ENCODE measurements at regions not wholly inside any gene's neighbourhood (a gene's known extent, or its start where the extent isn't known, plus 50 kb on each side); places are given as distances from the start of the nearest gene placed in this dataset.
"Not testable (repeated sequence)": the region's sequence is repeated elsewhere in the genome, so short reads cannot be mapped to it uniquely, and the experiment has no call there.

DNA sequence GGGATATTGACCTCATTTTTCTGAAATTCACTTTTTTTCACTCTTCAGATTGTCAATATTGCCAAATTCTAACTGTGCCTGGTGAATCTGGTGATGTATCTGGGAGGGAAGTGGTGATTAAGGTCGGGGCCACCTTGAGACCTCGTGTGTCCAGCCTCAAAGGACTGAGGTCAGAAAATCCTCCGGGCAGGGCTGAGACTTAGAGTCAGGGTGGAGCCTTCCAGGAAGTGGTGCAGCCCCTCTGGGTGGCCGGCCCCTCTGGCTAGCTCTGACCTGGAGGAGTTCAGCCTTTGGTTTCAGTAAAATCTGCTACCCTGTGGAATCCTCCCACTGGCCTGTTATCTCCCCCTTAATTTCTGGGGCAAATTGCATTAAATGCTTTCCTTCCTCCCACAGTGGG lies 175.7 kb downstream of the TRIM43 start:
- not testable (repeated sequence) for DNase-seq

- not testable (repeated sequence) for DNase-seq
Observed at GRCh38 chr2:95767950-95768349, 176.1 kb downstream of the TRIM43 start.

DNA sequence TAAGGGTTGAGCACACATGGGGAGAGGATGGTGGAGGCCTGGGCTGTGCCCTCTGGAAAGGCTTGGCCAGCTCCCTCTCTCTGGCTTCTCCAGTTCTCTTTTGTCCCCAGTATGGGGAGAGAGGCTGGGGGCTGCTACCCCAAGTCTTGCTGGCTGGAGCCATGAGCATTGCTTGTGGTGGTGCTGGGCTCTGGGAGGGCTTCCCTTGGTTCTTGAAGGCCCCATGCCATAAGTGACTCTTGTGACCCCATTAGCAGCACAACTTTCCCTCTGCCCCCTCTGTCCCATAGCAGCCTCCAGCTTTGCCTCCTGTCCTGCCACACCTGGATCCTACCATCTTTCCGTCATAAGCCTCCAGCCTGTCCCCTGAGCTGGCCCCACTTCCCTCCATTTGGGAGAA lies 177.5 kb downstream of the TRIM43 start:
- not testable (repeated sequence) for DNase-seq

DNA sequence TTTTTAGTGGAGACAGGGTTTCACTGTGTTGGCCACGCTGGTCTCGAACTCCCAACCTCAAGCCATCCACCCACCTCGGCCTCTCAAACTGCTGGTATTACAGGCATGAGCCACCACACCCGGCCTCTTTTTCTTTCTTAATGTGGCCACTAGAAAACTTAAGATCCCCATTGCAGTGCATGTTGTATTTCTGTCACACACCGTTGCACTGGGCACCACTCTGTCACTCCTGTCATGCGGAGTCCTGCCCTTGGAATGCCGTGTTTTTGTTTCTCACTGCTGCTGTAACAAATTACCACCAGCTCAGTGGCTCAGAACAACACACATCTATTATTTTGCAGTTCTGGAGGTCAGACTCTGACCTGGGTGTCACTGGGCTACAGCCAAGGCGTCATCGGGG lies 178.9 kb downstream of the TRIM43 start:
- DNase-seq, result not testable (repeated sequence)

DNA sequence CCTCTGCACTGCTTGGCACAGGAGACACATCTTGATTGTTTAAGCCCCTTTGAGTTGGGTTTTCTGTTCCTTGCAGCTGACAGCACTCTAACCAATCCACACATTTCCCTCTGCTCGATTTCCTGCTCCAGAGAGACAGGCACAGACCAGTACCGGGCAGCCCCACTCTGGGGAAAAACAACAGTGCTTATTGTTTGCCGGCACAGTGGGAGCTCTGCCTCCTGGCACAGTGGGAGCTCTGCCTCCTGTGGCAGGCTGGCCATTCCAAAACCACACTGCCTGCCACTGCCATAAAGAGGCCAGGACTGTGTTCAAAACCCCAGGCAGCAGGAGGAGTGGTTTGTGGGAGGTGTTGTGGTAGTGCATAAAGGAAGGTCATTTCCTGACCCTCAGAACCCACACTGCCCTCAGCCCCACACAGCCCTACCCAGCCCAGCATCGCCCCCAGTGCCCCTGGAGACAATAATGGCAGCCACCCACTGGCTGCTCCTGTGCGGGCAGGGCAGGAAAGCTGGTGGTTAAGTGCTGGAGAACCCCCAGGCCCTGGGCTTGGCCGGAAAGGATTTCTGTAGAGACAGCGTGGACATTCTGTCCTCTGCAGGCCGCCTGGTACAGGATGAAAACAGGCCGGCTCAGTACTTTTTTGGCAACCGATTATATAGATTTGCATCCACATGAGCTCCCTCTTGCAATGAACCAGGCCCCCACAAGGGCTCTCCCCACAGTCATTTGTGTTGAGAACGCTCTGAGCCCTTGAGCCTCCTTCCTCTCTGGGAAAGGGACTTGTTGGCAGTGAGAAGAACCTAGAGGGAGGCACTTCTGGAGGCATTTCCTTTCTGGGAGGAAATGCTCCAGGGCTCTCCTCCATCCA lies 182.8 kb downstream of the TRIM43 start:
- not testable (repeated sequence) for DNase-seq

- DNase-seq, result not testable (repeated sequence)
Observed at GRCh38 chr2:95775193-95775531, 183.4 kb downstream of the TRIM43 start.

All from SW 1271 (cell line).